ENCODE measurements at regions not wholly inside any gene's neighbourhood (a gene's known extent, or its start where the extent isn't known, plus 50 kb on each side); places are given as distances from the start of the nearest gene placed in this dataset.

DNA sequence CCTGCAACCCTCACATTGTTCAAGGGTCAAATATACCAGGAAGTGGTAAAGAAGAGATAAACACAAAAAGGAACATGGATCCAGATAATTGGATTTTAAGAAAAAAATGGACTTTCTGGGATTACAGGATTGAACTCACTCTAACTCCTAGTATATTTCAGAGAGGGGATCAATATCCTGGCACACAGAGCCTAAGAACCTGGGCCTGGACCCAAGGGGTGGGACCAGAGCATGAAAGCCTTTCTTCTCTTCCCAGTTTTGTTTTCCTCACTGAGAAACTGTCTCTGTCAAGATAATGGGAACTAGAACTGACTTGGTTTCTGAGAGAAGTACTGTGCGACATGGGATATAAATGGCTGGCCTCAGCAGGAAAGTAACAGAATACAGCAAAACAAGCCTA, 422.8 kb upstream of the STXBP6 start:
- Histone ChIP-seq H3K4me3 (ENCODE audit: low read depth, low read length) (no peak overlapping the region), H3K9me3 (ENCODE audit: control insufficient read depth, insufficient read depth, low read length) (peaks cover 15% of the 10 kb centered on the region; the same call in 1 of the 2 replicates), H3K27me3 (ENCODE audit: control insufficient read depth, insufficient read depth, low read length) (no peaks in the 10 kb centered on the region), H3K27ac (ENCODE audit: low read depth, low read length) (no peak overlapping the region)
- POLR2A ChIA-PET, result no interaction called here
- no peak for DNase-seq (ENCODE audit: low read depth, low spot score)
- CTCF ChIA-PET, result no interaction called here
- TF ChIP-seq, protein P1, sequence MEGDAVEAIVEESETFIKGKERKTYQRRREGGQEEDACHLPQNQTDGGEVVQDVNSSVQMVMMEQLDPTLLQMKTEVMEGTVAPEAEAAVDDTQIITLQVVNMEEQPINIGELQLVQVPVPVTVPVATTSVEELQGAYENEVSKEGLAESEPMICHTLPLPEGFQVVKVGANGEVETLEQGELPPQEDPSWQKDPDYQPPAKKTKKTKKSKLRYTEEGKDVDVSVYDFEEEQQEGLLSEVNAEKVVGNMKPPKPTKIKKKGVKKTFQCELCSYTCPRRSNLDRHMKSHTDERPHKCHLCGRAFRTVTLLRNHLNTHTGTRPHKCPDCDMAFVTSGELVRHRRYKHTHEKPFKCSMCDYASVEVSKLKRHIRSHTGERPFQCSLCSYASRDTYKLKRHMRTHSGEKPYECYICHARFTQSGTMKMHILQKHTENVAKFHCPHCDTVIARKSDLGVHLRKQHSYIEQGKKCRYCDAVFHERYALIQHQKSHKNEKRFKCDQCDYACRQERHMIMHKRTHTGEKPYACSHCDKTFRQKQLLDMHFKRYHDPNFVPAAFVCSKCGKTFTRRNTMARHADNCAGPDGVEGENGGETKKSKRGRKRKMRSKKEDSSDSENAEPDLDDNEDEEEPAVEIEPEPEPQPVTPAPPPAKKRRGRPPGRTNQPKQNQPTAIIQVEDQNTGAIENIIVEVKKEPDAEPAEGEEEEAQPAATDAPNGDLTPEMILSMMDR (IDR thresholded peaks at IDR 0.05; ENCODE audit: low read depth, low read length), result no peak

DNA sequence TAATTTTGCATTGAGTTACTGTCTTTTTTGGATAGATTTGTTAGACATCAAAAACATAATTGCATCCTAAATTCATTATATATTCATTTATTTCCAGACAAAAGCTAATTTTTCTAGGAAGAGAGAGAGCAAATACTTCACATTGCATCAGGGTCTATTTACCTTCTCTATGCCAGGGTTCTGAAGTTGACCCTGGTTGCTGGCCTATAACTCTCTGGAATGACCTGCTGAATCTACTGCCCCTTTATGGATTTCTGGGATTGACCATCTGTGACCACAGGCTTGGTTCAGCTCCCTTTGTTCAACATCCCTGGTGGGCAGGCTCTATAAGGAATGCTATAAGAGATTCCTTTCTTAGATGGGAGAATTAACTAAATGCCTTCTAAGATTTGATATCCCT, 414.8 kb upstream of the STXBP6 start:
- no peak for DNase-seq (ENCODE audit: low read depth, low spot score)
- Histone ChIP-seq H3K27me3 (ENCODE audit: control insufficient read depth, insufficient read depth, low read length) (no peaks in the 10 kb centered on the region), H3K27ac (ENCODE audit: low read depth, low read length) (no peak overlapping the region), H3K9me3 (ENCODE audit: control insufficient read depth, insufficient read depth, low read length) (peaks cover 30% of the 10 kb centered on the region; the same call in 1 of the 2 replicates), H3K4me3 (ENCODE audit: low read depth, low read length) (no peak overlapping the region)
- TF ChIP-seq, protein P1 (IDR thresholded peaks at IDR 0.05; ENCODE audit: low read depth, low read length), result no peak
- ChIA-PET CTCF (no interaction called here), POLR2A (no interaction called here)

DNA sequence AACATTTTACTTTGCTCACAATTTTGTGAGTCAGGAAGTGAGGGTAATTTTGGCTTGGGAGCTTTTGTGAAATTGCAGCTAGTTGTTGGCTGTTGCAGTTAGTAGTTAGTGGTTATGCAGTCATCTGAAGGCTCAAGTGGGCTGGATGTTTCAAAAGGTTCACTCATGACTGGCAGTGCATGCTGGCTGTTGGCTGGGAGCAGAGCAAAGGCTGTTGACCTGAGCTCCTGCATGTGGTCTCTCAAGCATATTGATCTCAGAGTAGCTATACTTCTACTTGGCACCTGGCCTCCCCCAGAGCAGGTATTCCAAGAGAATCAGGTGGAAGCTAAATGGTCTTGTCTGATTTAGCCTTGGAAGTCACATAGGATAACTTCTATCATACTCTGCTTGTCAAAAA, 414.1 kb upstream of the STXBP6 start:
- Histone ChIP-seq H3K9me3 (ENCODE audit: control insufficient read depth, insufficient read depth, low read length) (peaks cover 25% of the 10 kb centered on the region; the same call in 1 of the 2 replicates), H3K27ac (ENCODE audit: low read depth, low read length) (no peak overlapping the region), H3K4me3 (ENCODE audit: low read depth, low read length) (no peak overlapping the region), H3K27me3 (ENCODE audit: control insufficient read depth, insufficient read depth, low read length) (no peaks in the 10 kb centered on the region)
- no peak for DNase-seq (ENCODE audit: low read depth, low spot score)
- TF ChIP-seq, protein P1 (IDR thresholded peaks at IDR 0.05; ENCODE audit: low read depth, low read length), result no peak
- CTCF ChIA-PET, result no interaction called here
- POLR2A ChIA-PET, result no interaction called here

DNA sequence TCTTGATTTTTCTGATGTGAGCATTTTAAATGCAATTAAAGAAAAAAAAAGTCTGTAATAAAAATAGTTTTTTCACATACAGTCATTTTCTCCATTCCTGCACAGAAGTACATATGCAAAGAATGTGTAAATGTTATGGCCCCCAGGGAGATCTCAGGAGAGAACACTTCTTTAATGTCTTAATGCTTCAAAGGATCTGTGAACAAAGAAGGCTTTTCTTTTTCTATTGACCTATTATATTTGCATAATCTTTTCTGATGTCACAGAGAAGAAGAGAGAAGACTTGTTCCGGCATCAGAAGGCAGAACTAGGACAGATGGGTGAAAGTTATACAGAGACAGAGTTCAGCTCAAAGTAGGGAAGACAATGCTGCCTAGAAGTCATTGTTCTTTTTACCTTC, 413.5 kb upstream of the STXBP6 start:
- TF ChIP-seq, protein P1 (IDR thresholded peaks at IDR 0.05; ENCODE audit: low read depth, low read length), result no peak
- H3K27ac ChIP-seq (ENCODE audit: low read depth, low read length), result no peak overlapping the region
- H3K9me3 ChIP-seq (ENCODE audit: control insufficient read depth, insufficient read depth, low read length), result peaks cover 25% of the 10 kb centered on the region; the same call in 1 of the 2 replicates
- no peak for DNase-seq (ENCODE audit: low read depth, low spot score)
- CTCF ChIA-PET, result no interaction called here
- H3K27me3 ChIP-seq (ENCODE audit: control insufficient read depth, insufficient read depth, low read length), result no peaks in the 10 kb centered on the region
- POLR2A ChIA-PET, result no interaction called here
- no peak overlapping the region for H3K4me3 ChIP-seq (ENCODE audit: low read depth, low read length)

DNA sequence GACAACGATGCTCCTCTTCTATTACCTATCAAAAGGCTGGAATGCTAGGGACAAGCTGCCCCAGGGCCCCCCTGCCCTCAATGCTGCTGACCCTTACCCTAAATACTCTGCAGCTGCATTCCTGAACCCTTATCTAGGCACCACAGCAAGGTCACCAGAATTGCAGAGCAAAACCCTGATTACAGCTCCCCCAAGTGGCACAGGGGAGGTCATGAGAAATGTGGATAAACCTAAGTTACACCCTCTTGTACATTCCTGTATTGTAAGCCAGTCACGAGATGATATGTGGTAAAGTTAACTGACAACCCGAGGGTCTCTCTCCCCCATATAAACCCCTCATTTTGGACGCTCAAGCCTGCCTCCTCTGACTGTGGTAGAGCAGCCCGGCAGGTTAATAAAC, 411.8 kb upstream of the STXBP6 start:
- Histone ChIP-seq H3K27me3 (ENCODE audit: control insufficient read depth, insufficient read depth, low read length) (no peaks in the 10 kb centered on the region), H3K27ac (ENCODE audit: low read depth, low read length) (no peak overlapping the region), H3K9me3 (ENCODE audit: control insufficient read depth, insufficient read depth, low read length) (peaks cover 33% of the 10 kb centered on the region; the same call in 1 of the 2 replicates), H3K4me3 (ENCODE audit: low read depth, low read length) (no peak overlapping the region)
- CTCF ChIA-PET, result no interaction called here
- no peak for DNase-seq (ENCODE audit: low read depth, low spot score)
- POLR2A ChIA-PET, result no interaction called here
- TF ChIP-seq, protein P1 (IDR thresholded peaks at IDR 0.05; ENCODE audit: low read depth, low read length), result no peak

Measured in AG04450 (cell line).